HG02642 (cell line): ENCODE measurements at regions not wholly inside any gene's neighbourhood (a gene's known extent, or its start where the extent isn't known, plus 50 kb on each side); places are given as distances from the start of the nearest gene placed in this dataset.

Experiments used
- ATAC-seq: cut with Tn5 transposase; IDR thresholded peaks from one replicate; pipeline ENCODE4 v1.9.1; 2021; ENCODE audit warnings: mild to moderate bottlenecking; ENCODE audit not compliant: unreplicated experiment, poor library complexity

- no peak for ATAC-seq
Observed at GRCh38 chr9:115594557-115594956, 476.6 kb upstream of the TNC start.

- no peak for ATAC-seq
Observed at GRCh38 chr9:115596021-115596745, 478.2 kb upstream of the TNC start.

- no peak for ATAC-seq
Observed at GRCh38 chr9:115596746-115597080, 478.8 kb upstream of the TNC start.

GRCh38 chr9:115597330-115597895 lies 479.5 kb upstream of the TNC start:
- ATAC-seq = no peak

- ATAC-seq = no peak
Observed at GRCh38 chr9:115598751-115599150, 480.8 kb upstream of the TNC start.

GRCh38 chr9:115599898-115600297 lies 481.9 kb upstream of the TNC start:
- ATAC-seq = no peak

GRCh38 chr9:115601434-115601833 lies 483.5 kb upstream of the TNC start:
- no peak for ATAC-seq

GRCh38 chr9:115604831-115605483 lies 487.0 kb upstream of the TNC start:
- no peak for ATAC-seq

- ATAC-seq = no peak
Observed at GRCh38 chr9:115606838-115607237, 488.9 kb upstream of the TNC start.

GRCh38 chr9:115614326-115614999 lies 496.5 kb upstream of the TNC start:
- no peak for ATAC-seq

GRCh38 chr9:115615000-115615401 lies 497.0 kb upstream of the TNC start:
- ATAC-seq = no peak

GRCh38 chr9:115615821-115616665 lies 498.1 kb upstream of the TNC start:
- no peak for ATAC-seq

GRCh38 chr9:115616666-115617239 lies 498.8 kb upstream of the TNC start:
- no peak for ATAC-seq

- no peak for ATAC-seq
Observed at GRCh38 chr9:115625251-115625650, 507.3 kb upstream of the TNC start.

GRCh38 chr9:115625954-115626353 lies 508.0 kb upstream of the TNC start:
- no peak for ATAC-seq

- no peak for ATAC-seq
Observed at GRCh38 chr9:115627511-115627910, 509.6 kb upstream of the TNC start.

GRCh38 chr9:115628426-115628825 lies 510.5 kb upstream of the TNC start:
- no peak for ATAC-seq

GRCh38 chr9:115629879-115630840 lies 512.2 kb upstream of the TNC start:
- ATAC-seq = no peak

- ATAC-seq = no peak
Observed at GRCh38 chr9:115632391-115632790, 514.4 kb upstream of the TNC start.
